HL-60/S4 treated with phorbol 12-myristate 13-acetate at 8.2 ng/mL for 4 days and 3 days (cell line): ENCODE measurements at regions not wholly inside any gene's neighbourhood (a gene's known extent, or its start where the extent isn't known, plus 50 kb on each side); places are given as distances from the start of the nearest gene placed in this dataset.

Experiments used
- in situ Hi-C: fragments of 300-500 bp; cut with MboI; formaldehyde crosslinking; loops from 2 replicates; pipeline ENCODE4 v1.15.0; 2022; ENCODE audit warnings: low sequenced_read_pairs

DNA sequence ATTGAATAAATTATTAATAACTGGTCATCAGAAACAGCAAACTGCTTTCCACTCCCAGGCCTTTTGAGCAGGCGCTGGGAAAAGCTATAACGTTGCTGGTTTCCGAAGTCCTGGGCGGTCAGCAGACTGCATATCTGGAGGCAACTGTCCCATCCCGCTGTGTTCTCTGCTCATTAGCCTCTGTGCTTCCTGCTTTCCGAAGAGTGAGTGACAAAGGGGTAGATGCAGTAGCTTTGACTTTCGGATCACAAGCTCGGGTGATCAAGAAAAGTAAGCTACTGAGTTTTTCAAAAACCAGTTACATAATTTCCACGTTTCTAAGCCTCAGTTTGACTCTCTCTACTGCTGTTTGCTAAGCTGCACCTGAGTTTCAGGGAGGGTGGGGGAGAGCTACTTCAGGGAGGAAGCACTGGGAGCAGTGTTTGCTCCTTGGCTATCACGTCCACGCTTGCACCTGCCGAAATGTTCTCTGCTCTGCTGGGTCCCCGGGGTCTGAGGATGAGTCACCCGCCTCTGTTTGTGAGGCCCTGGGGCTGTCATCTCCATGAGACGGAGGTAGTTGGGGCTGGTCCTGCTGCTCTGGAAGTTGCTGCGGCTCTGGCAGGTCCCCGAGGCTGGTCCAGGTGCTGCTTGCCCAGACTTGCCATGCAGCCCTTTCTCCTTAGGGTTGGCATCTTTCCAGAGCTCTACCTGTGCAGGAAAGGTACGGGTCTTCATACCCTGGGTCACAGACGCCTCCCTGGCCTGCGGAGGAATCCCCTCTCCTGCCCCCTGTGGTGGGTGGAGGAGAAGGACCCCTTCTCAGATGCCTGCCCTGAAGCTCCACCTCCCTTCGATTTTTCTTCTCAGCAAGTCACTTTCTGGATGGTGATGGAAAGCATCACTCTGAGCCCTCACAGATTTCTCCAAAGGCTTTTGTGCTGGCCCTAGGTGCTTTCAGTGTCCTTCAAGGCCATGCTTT, 220.0 kb downstream of the QKI start:
- in situ Hi-C loops, result no loop called here

DNA sequence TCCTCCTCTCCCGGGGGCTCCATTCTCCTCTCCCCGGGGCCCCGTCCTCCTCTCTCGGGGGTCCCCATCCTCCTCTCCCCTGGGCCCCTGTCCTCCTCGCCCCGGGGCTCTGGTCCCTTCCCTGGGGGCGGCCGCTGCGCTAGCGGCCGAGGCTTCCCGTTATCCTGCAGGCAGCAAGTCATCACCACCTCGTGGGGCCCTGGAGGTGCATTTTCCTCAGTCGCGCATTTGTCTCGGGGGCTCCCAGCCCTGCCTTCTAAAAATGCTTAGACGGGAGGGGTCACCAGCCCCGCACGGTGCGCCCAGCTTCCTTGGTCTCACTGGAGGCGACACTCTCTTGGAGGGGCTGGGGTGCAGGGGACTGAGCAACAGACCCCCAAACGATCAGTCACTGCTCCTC, 216.5 kb downstream of the QKI start:
- in situ Hi-C loops, result no loop called here

DNA sequence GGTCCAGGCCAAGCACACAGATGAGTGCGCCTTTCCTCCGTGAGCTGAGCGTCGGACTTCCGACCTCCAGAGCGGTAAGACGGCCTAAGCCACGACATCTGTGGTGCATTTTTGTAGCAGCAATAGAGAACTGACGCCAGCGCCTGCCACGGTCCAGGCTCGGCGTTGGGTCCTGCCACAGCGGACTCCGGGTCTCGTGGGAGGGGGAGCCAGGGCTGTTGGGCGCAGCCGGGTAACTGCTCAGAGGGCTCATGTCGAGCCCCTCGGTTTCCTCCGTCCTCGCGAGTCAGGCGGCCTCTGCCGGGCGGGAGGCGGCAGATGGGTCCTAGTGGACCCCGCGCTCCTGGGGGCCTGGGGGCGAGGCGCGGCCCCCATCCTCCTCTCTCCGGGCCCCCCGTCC, 216.1 kb downstream of the QKI start:
- in situ Hi-C loops, result no loop called here

DNA sequence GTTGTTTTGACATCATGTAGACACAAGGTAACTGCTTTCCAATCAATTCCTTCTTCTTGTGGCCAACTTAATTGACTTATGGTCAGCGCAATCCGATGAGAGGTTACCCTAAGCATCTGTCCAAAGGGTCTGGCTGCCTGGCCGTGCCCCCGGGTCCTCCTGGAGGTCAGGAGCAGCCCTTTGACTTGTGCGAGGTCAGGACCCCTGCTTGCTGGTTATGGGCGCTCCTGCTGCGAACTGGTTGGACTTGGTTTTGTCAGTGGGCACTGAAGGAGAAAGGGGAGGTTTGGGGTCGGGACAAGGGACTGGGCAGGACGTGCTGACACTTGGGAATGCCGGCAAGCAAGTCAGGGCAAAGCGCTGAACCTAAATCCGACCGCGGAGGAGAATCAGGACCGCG, 215.6 kb downstream of the QKI start:
- in situ Hi-C loops, result no loop called here
